Calu3 (cell line): ENCODE measurements at regions not wholly inside any gene's neighbourhood (a gene's known extent, or its start where the extent isn't known, plus 50 kb on each side); places are given as distances from the start of the nearest gene placed in this dataset.
"Not testable (repeated sequence)": the region's sequence is repeated elsewhere in the genome, so short reads cannot be mapped to it uniquely, and the experiment has no call there.

Experiments
- BruUV-seq: library from RNA; stranded (reverse); fragments of 400-500 nt; replicated peaks from 2 replicates; lab custom pipeline; 2021; lab: Mats Ljungman, UMichigan
- CTCF ChIA-PET: fragments of 300-600 bp; sonication (Branson Sonifier 250); formaldehyde crosslinking; loops from one replicate; lab custom pipeline; 2022; ENCODE audit warnings: antibody characterized with exemption; lab: Charles Lee
- DNase-seq: peaks from one replicate; pipeline ENCODE4 v3.0.0; 2022
- H3K27ac Mint-ChIP-seq: one replicate; pipeline ENCODE4 v1.8.0; 2022; ENCODE audit warnings: mixed read lengths; ENCODE audit not compliant: unreplicated experiment
- H3K27me3 Mint-ChIP-seq: one replicate; pipeline ENCODE4 v1.8.0; 2022; ENCODE audit warnings: mixed read lengths; ENCODE audit not compliant: unreplicated experiment
- H3K36me3 Mint-ChIP-seq: one replicate; pipeline ENCODE4 v1.8.0; 2022; ENCODE audit warnings: mild to moderate bottlenecking, moderate library complexity, mixed read lengths; ENCODE audit not compliant: insufficient read depth, unreplicated experiment
- H3K4me1 Mint-ChIP-seq: one replicate; pipeline ENCODE4 v1.8.0; 2022; ENCODE audit warnings: mild to moderate bottlenecking, low read depth, mixed read lengths; ENCODE audit not compliant: unreplicated experiment
- H3K4me3 Mint-ChIP-seq: one replicate; pipeline ENCODE4 v1.8.0; 2022; ENCODE audit warnings: mild to moderate bottlenecking, low read depth, moderate library complexity, mixed read lengths; ENCODE audit not compliant: unreplicated experiment
- H3K9me3 Mint-ChIP-seq: one replicate; pipeline ENCODE4 v1.8.0; 2022; ENCODE audit warnings: low read depth, mixed read lengths; ENCODE audit not compliant: unreplicated experiment
- CTCF ChIP-seq: fragments of 200-600 bp; IDR thresholded peaks from one replicate; pipeline ENCODE4 v1.8.0; 2022; ENCODE audit warnings: antibody characterized with exemption; ENCODE audit not compliant: unreplicated experiment
- intact Hi-C: fragments of 100-400 bp; cut with micrococcal nuclease; formaldehyde crosslinking; loops from one replicate; pipeline ENCODE4 v1.10.0; 2022; ENCODE audit not compliant: unreplicated experiment

DNA sequence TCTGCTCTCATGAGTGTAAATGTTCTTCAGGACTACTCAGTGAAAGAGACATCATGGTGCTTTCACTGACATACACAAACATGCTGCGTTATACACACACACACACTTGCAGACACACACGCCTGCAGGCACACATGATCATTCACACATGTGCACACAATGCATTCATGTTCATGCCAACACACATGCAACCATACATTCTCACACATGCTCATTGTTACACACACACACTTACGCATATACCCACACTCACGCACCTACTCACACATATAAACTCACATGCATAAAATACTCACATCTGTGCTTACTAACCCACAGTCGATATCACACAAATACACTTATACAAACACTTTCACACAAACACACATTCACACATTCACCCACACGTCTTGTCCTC is 241.6 kb downstream of the LMX1A start:
- no peak overlapping the region for H3K27ac Mint-ChIP-seq
- intact Hi-C loops = loop anchor here (1.0 kb wide), 1 partner anchor 28 kb away; no protein-coding TSS in a partner anchor

DNA sequence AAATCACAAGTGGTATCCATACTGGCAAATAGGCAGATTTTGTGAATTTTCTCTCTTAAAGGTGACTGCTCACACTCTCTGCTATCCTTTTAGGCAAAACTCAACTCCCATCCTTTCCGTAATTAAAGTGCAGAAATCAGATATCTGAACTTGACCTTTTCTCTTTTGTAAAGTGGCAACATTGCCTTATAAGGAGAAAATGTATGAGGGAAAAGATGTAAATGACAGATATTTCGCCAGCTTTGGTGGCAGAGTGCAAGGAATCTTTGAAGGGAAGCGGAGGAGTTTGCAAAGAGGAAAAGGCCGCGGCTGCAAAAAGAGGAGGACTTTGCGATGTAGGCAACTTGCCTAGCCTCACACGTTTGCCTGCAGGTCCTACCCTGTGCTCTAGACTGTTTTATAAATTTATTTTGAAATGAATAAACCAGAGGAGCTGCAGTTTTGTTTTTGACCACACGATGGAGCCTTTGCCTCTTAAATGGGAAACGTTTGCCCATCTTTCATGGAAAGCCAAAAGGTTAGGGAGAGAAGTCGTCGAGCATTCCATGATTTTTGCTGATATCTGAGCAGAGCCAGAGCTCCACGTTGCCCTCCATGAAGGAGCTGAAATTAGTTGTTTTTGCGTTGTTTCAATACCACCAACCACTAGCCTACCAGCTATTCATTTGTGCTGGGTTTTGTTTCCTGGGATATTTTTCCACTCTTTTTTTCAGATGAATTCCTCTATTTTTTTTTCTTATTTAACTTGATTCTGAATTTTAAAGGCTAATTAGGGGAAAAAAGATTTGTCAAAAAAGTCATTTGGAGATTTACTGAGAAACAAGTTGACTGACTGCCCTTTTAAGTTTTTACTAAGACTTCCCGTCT is 242.3 kb downstream of the LMX1A start:
- Mint-ChIP-seq H3K4me1 (peaks cover 7% of the 10 kb centered on the region), H3K27ac (no peak overlapping the region), H3K4me3 (no peak overlapping the region), H3K36me3 (no peaks in the 10 kb centered on the region), H3K27me3 (peaks cover 63% of the 10 kb centered on the region), H3K9me3 (no peaks in the 10 kb centered on the region)
- TF ChIP-seq CTCF = peak; percentile 69
- BruUV-seq = no TSS peak
- DNase-seq = peak; percentile 70
- CTCF ChIA-PET = interaction anchor here (0.7 to 1.8 kb wide), 6 partner anchors 15 to 478 kb away, joined by 3 to 10 read pairs (median 3); no protein-coding TSS in a partner anchor
- intact Hi-C loops = loop anchor here (1.0 kb wide), 1 partner anchor 29 kb away; no protein-coding TSS in a partner anchor

More for the DNA sequence above, 241.6 kb downstream of the LMX1A start:
- no peak for DNase-seq
- no peaks in the 10 kb centered on the region for H3K36me3 Mint-ChIP-seq
- TF ChIP-seq CTCF = no peak
- CTCF ChIA-PET = interaction anchor here (0.7 to 1.8 kb wide), 5 partner anchors 15 to 278 kb away, joined by 3 to 10 read pairs (median 3); no protein-coding TSS in a partner anchor
- no peaks in the 10 kb centered on the region for H3K9me3 Mint-ChIP-seq
- peaks cover 7% of the 10 kb centered on the region for H3K4me1 Mint-ChIP-seq
- H3K4me3 Mint-ChIP-seq = no peak overlapping the region
- peaks cover 69% of the 10 kb centered on the region for H3K27me3 Mint-ChIP-seq
- no TSS peak for BruUV-seq

DNA sequence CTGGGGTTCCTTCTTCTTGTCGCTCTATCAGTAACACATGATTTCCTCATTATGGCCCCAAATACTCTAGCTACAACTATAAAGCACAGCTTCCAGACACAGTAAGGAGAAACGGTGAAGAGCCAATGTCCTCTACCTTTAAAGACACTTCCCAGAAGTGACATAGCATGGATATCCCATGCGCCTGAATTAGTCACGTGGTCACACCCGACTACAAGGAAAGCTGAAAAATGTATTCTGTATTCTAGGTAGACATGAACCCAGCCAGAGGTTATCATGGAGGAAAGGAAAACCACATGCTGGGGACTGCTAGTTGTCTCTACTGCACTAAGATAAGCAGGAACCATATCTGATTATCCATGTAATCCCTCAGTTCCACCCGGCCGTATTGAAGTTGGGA is 244.3 kb downstream of the LMX1A start:
- CTCF ChIA-PET = interaction anchor here (0.6 kb wide), 1 partner anchor 1450 kb away, joined by 8 read pairs; no protein-coding TSS in a partner anchor
- no TSS peak for BruUV-seq
- intact Hi-C loops = no loop called here
- H3K27me3 Mint-ChIP-seq = peaks cover 43% of the 10 kb centered on the region
- H3K4me3 Mint-ChIP-seq = no peak overlapping the region
- no peak for DNase-seq
- no peak overlapping the region for H3K27ac Mint-ChIP-seq
- H3K4me1 Mint-ChIP-seq = peaks cover 7% of the 10 kb centered on the region
- TF ChIP-seq CTCF = no peak
- H3K9me3 Mint-ChIP-seq = no peaks in the 10 kb centered on the region
- no peaks in the 10 kb centered on the region for H3K36me3 Mint-ChIP-seq

- no TSS peak for BruUV-seq
- H3K27me3 Mint-ChIP-seq = peaks cover 21% of the 10 kb centered on the region
- intact Hi-C loops = no loop called here
- H3K36me3 Mint-ChIP-seq = no peaks in the 10 kb centered on the region
- H3K4me3 Mint-ChIP-seq = no peak overlapping the region
- no peaks in the 10 kb centered on the region for H3K4me1 Mint-ChIP-seq
- peaks cover 4% of the 10 kb centered on the region for H3K9me3 Mint-ChIP-seq
- no peak for TF ChIP-seq CTCF
- no peak overlapping the region for H3K27ac Mint-ChIP-seq
- DNase-seq = no peak
- CTCF ChIA-PET = interaction anchor here (0.9 kb wide), 1 partner anchor 466 kb away, joined by 3 read pairs; no protein-coding TSS in a partner anchor
Observed at GRCh38 chr1:165109013-165109412, 247.5 kb downstream of the LMX1A start.

DNA sequence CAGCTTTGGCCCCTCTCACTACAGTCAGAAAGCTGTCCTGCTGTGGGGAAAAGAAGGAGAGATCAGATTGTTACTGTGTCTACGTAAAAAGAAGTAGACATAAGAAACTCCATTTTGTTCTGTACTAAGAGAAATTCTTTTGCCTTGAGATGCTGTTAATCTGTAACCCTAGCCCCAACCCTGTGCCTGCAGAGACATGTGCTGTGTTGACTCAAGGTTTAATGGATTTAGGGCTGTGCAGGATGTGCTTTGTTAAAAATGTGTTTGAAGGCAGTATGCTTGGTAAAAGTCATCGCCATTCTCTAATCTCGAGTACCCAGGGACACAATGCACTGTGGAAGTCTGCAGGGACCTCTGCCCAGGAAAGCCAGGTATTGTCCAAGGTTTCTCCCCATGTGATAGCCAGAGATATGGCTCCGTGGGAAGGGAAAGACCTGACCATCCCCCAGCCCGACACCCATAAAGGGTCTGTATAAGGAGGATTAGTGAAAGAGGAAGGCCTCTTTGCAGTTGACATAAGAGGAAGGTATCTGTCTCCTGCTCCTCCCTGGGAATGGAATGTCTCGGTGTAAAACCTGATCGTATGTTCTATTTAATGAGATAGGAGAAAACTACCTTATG is 263.9 kb downstream of the LMX1A start:
- H3K4me3 Mint-ChIP-seq, H3K27me3 Mint-ChIP-seq, H3K4me1 Mint-ChIP-seq, H3K36me3 Mint-ChIP-seq, BruUV-seq, CTCF ChIA-PET, DNase-seq, H3K9me3 Mint-ChIP-seq, intact Hi-C loops, H3K27ac Mint-ChIP-seq: not testable (repeated sequence)
